ENCODE measurements at regions not wholly inside any gene's neighbourhood (a gene's known extent, or its start where the extent isn't known, plus 50 kb on each side); places are given as distances from the start of the nearest gene placed in this dataset.

DNA sequence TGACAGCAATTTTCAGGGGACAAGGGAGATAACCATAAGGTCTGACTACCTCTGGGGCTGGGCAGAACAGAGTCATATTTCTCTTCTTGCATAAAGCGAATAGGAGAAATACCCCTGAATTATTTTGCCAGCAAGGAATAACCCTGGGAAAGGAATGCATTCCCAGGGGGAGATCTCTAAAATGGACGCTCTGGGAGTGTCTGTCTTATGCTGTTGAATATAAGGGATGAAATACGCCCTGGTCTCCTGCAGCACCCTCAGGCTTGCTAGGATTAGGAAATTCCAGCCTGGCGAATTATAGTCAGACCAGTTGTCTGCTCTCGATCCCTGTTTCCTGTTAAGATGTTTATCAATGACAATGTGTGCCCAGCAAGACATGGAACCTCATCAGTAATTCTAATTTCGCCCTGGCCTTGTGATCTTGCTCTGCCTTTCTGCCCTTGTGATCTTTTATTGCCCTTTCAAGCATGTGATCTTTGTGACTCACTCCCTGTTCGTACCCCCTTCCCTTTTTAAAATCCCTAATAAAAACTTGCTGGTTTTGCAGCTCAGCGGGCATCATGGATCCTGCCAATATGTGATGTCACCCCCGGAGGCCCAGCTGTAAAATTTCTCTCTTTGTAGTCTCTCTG, 221.6 kb upstream of the HS3ST5 start:
- ChIA-PET CTCF (no interaction called here), POLR2A (no interaction called here)
- Mint-ChIP-seq H3K27ac (no peak overlapping the region), H3K27me3 (no peaks in the 10 kb centered on the region), H3K4me1 (no peaks in the 10 kb centered on the region), H3K9me3 (peaks cover 8% of the 10 kb centered on the region), H3K4me3 (no peak overlapping the region), H3K36me3 (ENCODE audit: low read depth) (no peaks in the 10 kb centered on the region)
- intact Hi-C loops (cut with micrococcal nuclease): no loop called here
- TF ChIP-seq, protein P1, sequence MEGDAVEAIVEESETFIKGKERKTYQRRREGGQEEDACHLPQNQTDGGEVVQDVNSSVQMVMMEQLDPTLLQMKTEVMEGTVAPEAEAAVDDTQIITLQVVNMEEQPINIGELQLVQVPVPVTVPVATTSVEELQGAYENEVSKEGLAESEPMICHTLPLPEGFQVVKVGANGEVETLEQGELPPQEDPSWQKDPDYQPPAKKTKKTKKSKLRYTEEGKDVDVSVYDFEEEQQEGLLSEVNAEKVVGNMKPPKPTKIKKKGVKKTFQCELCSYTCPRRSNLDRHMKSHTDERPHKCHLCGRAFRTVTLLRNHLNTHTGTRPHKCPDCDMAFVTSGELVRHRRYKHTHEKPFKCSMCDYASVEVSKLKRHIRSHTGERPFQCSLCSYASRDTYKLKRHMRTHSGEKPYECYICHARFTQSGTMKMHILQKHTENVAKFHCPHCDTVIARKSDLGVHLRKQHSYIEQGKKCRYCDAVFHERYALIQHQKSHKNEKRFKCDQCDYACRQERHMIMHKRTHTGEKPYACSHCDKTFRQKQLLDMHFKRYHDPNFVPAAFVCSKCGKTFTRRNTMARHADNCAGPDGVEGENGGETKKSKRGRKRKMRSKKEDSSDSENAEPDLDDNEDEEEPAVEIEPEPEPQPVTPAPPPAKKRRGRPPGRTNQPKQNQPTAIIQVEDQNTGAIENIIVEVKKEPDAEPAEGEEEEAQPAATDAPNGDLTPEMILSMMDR (IDR thresholded peaks at IDR 0.05): no peak
- ATAC-seq (ENCODE audit: low read depth): no peak
- DNase-seq: no peak

DNA sequence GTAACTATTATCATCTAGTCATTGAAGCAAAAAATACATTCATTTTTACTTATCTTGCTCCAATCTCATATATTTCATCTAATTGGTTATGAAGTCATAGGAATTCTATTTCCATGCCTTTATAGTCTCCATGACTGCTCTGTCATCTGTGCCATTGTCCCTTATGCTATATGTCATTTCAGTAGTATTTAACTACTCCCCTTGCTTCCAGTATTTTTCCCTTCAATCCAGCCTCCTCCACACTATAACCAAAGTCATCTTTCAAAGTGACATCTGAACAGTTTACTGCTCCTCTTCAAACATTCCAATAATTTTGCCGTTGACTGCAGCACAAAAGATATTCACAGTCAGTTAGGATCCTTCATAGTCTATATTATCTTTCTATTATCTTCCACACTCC, 216.6 kb upstream of the HS3ST5 start:
- Mint-ChIP-seq H3K4me3 (no peak overlapping the region), H3K27ac (no peak overlapping the region)

DNA sequence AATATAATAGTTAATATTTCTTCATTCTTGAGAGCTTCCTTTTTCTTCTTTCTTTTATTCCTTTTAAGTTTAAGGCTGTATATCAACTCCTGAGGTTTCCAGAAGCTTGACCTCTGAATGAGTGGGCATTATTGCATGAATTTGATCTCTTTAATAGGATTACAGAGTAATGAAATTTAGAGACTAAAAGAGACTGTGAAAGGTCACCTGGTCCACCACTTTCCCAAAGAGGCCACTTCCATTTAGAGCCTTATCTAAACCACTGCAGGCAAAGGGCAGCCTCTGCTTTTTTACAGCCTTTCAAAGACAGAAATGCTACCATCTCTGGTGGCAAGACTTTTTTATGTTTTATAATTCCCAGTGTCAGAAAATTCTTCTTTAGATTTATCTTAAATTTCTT, 215.3 kb upstream of the HS3ST5 start:
- CTCF ChIA-PET: no interaction called here

More for the DNA sequence above, 216.6 kb upstream of the HS3ST5 start:
- Mint-ChIP-seq H3K9me3 (peaks cover under 1% of the 10 kb centered on the region), H3K27me3 (no peaks in the 10 kb centered on the region), H3K4me1 (no peaks in the 10 kb centered on the region), H3K36me3 (ENCODE audit: low read depth) (no peaks in the 10 kb centered on the region)
- CTCF ChIA-PET: no interaction called here
- ATAC-seq (ENCODE audit: low read depth) (no peak), DNase-seq (no peak)
- intact Hi-C loops (cut with micrococcal nuclease): no loop called here
- TF ChIP-seq, protein P1 (IDR thresholded peaks at IDR 0.05): no peak
- POLR2A ChIA-PET: no interaction called here

DNA sequence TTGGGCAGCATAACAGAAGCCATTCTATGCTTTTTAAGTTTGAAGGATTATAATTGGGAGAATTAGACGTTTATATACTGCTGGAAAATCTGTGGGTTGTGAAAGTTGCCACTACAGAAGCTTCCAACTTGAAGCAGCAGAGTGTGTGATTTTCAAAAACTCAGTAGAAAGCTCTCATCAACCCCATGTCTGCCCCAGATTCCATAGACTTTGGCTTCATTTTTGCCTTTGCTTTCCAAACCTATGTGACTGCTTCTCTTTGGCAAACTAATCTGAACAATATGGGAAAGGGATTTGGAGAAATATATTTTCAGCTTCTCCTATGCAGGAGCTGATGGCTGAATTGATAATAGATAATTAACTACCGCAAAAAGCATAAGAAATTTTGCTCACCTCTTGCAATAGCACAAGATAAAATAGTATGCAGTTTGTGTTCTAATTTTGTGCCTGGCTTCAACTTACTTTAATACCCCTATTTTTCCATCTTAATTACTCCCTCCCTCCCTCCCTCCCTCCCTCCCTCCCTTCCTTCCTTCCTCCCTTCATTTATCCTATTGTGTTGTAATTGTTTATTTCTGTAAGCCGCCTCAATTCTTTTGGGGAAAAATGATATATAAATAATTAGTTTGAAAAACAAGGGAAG, 214.1 kb upstream of the HS3ST5 start:
- ATAC-seq (ENCODE audit: low read depth) (no peak), DNase-seq (no peak)
- H3K4me3 Mint-ChIP-seq: no peak overlapping the region
- H3K27me3 Mint-ChIP-seq: no peaks in the 10 kb centered on the region
- H3K4me1 Mint-ChIP-seq: no peaks in the 10 kb centered on the region
- no peak overlapping the region for H3K27ac Mint-ChIP-seq
- no peaks in the 10 kb centered on the region for H3K36me3 Mint-ChIP-seq (ENCODE audit: low read depth)
- POLR2A ChIA-PET: no interaction called here
- CTCF ChIA-PET: no interaction called here
- intact Hi-C loops (cut with micrococcal nuclease): no loop called here
- H3K9me3 Mint-ChIP-seq: no peaks in the 10 kb centered on the region
- TF ChIP-seq, protein P1 (IDR thresholded peaks at IDR 0.05): no peak

More for the DNA sequence above, 215.3 kb upstream of the HS3ST5 start:
- TF ChIP-seq, protein P1 (IDR thresholded peaks at IDR 0.05): no peak
- ATAC-seq (ENCODE audit: low read depth): no peak
- Mint-ChIP-seq H3K36me3 (ENCODE audit: low read depth) (no peaks in the 10 kb centered on the region), H3K27me3 (no peaks in the 10 kb centered on the region), H3K27ac (no peak overlapping the region), H3K9me3 (no peaks in the 10 kb centered on the region), H3K4me3 (no peak overlapping the region), H3K4me1 (no peaks in the 10 kb centered on the region)
- intact Hi-C loops (cut with micrococcal nuclease): no loop called here
- POLR2A ChIA-PET: no interaction called here
- no peak for DNase-seq

DNA sequence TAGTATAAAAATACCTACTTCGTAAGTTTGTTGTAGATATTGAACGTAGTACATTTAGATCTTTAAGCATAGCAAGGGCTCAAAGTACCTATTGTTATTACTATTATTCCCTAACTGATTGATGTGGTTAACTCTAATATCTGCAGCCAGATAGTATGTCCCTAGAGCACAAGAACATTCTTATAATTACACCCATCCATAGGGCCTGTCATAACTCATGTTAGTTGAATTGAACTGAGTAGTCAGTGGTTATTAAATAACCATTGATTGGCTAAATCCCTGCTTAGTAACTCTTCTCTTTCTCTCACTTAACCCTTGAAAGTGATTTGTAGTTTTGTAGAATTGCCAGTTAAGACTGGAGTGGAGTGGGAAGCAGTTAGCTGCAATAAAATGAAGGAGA, 207.5 kb upstream of the HS3ST5 start:
- ChIA-PET POLR2A (no interaction called here), CTCF (no interaction called here)
- Mint-ChIP-seq H3K4me3 (no peak overlapping the region), H3K9me3 (no peaks in the 10 kb centered on the region), H3K36me3 (ENCODE audit: low read depth) (no peaks in the 10 kb centered on the region), H3K4me1 (no peaks in the 10 kb centered on the region), H3K27me3 (no peaks in the 10 kb centered on the region), H3K27ac (no peak overlapping the region)
- no peak for DNase-seq
- TF ChIP-seq, protein P1 (IDR thresholded peaks at IDR 0.05): no peak
- ATAC-seq (ENCODE audit: low read depth): no peak
- intact Hi-C loops (cut with micrococcal nuclease): no loop called here
